ENCODE measurements at regions not wholly inside any gene's neighbourhood (a gene's known extent, or its start where the extent isn't known, plus 50 kb on each side); places are given as distances from the start of the nearest gene placed in this dataset.

GRCh38 chr21:43330306-43330881 is 96.5 kb downstream of the SIK1 start (continued):
- TF ChIP-seq REST (IDR thresholded peaks at IDR 0.05; ENCODE audit: low read depth, low read length): no peak
- TF ChIP-seq IRF3 (IDR thresholded peaks at IDR 0.05; ENCODE audit: low read depth, low read length): no peak
- no peak for TF ChIP-seq TCF12 (IDR thresholded peaks at IDR 0.05)
- TF ChIP-seq ZBTB33 (IDR thresholded peaks at IDR 0.05; ENCODE audit: borderline replicate concordance, low read depth): no peak
- TF ChIP-seq MAX (IDR thresholded peaks at IDR 0.05; ENCODE audit: low read depth): no peak
- TF ChIP-seq SIN3A (IDR thresholded peaks at IDR 0.05; ENCODE audit: borderline replicate concordance, low read depth, low read length): no peak
- no peak for TF ChIP-seq FOXM1 (IDR thresholded peaks at IDR 0.05; ENCODE audit: low read depth)

- Histone ChIP-seq H3K79me2 (ENCODE audit: insufficient read depth) (no peaks in the 10 kb centered on the region), H3K27ac (ENCODE audit: low read depth in 2 of 2, low read length in 1 of 2) (no peak overlapping the region), H3K4me2 (no peak overlapping the region), H4K20me1 (ENCODE audit: insufficient read depth) (no peaks in the 10 kb centered on the region), H3K4me1 (ENCODE audit: control insufficient read depth in 1 of 2, insufficient read depth in 2 of 2, low read depth in 1 of 2, low read length in 1 of 2) (peaks cover 3 to 9% of the 10 kb centered on the region in 2 experiments; a peak in 2 of 4 replicates), H3F3A (replicated peaks; ENCODE audit: insufficient read depth) (no peaks in the 10 kb centered on the region), H2AFZ (ENCODE audit: low read depth) (no peak overlapping the region), H3K36me3 (replicated peaks in 1 of 2; ENCODE audit: control insufficient read depth in 1 of 2, insufficient read depth in 2 of 2, low read length in 1 of 2) (no peaks in the 10 kb centered on the region), H3K9me3 (no peaks in the 10 kb centered on the region), H3K9ac (no peak overlapping the region), H3K4me3 (ENCODE audit: low read depth in 2 of 2, low read length in 1 of 2) (no peak overlapping the region), H3K9me2 (no peaks in the 10 kb centered on the region), H3K27me3 (ENCODE audit: insufficient read depth) (no peaks in the 10 kb centered on the region)
- WGBS (ENCODE audit: low lambda C conversion rate): 76% methylated on average over 14 of the region's 18 CpGs
- POLR2A ChIA-PET: no interaction called here
- no peak for DNase-seq
- CTCF ChIA-PET: interaction anchor here (0.6 kb wide), 1 partner anchor 14 kb away, joined by 3 read pairs; no protein-coding TSS in a partner anchor
- TF ChIP-seq FOSL2 (IDR thresholded peaks at IDR 0.05; ENCODE audit: borderline replicate concordance, low read depth) (no peak), PBX3 (IDR thresholded peaks at IDR 0.05) (no peak), IRF3 (IDR thresholded peaks at IDR 0.05; ENCODE audit: low read depth, low read length) (no peak), MEF2A (IDR thresholded peaks at IDR 0.05; ENCODE audit: borderline replicate concordance, low read depth) (no peak), RFX5 (IDR thresholded peaks at IDR 0.05; ENCODE audit: low read length) (no peak), TEAD4 (IDR thresholded peaks at IDR 0.05; ENCODE audit: borderline replicate concordance, insufficient read depth) (no peak), YY1 (IDR thresholded peaks at IDR 0.05; ENCODE audit: low read depth) (no peak), CHD2 (IDR thresholded peaks at IDR 0.05; ENCODE audit: low read length, partially characterized antibody) (no peak), CTCF (IDR thresholded peaks at IDR 0.05) (no peak), USF2 (IDR thresholded peaks at IDR 0.05; ENCODE audit: borderline replicate concordance, low read depth, low read length) (no peak), NFIC (IDR thresholded peaks at IDR 0.05; ENCODE audit: borderline replicate concordance) (no peak)
These were observed 97.1 kb downstream of the SIK1 start for GRCh38 chr21:43329711-43330269.

Measured in SK-N-SH (cell line).